Activated CD4-positive, alpha-beta T cell treated with anti-CD3 and anti-CD28 coated beads, Interleukin-2, amount 50 U/mL, for 1 hour (primary cell): ENCODE measurements at regions not wholly inside any gene's neighbourhood (a gene's known extent, or its start where the extent isn't known, plus 50 kb on each side); places are given as distances from the start of the nearest gene placed in this dataset.

Experiments used
- DNase-seq: peaks from one replicate; pipeline ENCODE4 v3.0.0-alpha.2; 2020

DNA sequence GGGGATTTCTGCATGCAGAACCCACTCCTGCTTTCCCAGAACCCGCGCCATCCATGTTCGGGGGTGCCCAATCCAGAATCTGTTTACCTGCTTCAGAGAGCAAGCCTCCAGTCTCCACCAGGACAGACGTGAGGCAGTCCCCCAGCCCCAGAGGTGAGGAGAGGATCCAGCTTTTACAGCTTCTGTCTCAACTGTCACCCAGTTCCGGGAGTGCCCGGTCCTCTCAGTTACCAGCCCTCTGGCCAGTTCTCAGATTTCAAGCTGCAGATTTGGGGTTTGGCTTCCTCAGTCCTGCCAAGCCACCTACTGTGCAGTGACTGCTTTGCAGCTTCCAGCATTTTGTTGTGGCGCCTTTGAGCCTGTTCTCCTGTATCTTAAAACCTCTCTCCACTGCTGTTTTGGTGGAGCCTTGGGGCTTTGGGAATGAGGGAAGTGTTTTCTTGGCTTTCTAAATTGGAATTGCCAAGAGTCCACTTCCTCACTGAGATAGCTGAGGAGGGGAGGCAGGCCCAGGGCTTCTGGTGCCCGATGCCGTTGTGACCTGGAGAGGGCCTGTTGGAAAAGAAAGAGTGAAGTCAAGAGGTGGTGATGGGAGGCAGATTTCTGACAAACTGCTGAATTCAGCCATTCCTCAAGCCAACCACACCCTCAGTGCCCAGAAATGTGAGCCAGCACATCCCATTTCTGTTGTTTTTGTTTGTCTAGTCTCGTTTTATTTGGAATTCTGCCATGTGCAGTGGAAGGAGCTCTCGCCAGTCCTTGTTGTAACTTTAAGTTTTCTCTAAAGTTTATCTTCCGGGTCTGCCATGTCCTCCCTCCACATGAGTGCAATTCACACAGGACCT, 513.4 kb downstream of the TBC1D22A start:
- DNase-seq: no peak

DNA sequence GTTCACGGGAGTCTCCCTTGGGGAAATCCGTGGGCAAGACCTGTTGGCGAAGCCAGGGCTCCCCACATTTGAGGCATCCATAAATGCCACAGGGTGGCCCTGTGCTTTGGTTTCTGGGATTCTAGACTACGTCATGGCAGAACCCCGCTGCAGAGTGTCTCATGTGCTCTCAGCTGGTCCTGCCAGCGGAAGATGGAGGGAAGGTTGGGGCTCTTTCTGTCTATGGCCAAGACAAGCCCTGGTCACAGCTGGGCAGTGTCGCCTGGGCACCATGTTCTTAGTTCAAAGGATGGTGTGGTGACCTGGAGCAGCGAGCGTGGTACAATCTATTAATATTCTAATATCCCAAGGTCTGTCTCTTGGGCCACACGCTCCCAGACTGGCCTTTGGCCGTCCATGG, 511.7 kb downstream of the TBC1D22A start:
- DNase-seq: no peak

DNA sequence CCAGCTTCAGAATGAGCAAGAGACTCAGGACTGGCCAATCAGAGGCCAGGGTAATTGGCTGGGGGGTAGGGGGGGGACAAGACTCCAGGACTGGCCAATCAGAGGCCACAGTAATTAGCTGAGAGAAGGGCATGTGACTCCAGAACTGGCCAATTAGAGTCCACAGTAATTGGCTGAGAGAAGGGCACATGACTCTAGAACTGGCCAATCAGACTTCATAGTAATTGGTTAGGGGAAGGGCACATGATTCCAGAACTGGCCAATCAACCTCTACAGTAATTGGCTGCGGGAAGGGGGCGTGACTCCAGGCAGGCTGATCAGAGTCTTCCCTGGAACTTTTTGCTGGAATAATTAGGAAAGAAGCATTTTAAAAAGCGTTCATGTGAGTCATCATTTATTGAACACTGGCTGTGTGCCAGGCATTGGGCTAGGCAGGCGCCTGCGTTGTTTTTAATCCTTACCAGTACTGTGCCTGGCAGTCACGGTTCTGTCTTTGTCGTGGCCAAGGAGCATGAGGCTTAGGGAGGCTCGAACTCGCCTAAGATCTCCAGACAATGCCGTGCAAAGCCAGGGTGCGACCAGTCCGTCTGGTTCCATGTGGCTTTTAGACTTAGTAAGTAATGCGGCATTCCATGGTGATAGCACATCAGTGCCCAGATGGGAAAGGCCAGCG, 508.1 kb downstream of the TBC1D22A start:
- DNase-seq: no peak

DNA sequence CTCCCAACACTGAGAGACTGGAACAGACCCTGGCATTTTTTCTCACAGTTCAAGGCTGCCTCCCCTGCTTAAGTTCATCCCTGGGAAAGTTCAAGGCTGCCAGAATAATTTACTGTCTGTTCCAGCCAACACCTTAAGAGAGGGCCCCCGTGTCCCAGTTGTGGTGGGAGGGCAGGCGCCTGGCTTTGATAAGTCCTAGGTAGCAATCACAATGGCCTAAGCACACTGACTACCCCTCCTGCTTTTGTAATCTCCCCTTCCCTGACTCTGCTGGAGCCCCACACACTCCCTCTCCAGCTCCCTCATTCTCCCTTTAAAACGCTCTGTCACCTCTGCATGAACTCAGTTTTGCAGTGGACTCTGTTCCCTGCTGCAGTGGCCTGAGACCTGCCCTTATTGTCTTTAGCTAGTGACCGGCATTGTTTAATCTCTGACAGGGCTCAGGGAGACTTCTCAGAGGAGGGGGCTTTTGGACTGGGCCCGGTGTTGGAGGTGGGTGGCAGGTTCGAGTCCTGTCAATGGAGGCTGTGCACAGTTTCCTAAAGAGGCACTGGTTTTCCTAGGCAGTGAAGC, 507.2 kb downstream of the TBC1D22A start:
- DNase-seq: no peak

DNA sequence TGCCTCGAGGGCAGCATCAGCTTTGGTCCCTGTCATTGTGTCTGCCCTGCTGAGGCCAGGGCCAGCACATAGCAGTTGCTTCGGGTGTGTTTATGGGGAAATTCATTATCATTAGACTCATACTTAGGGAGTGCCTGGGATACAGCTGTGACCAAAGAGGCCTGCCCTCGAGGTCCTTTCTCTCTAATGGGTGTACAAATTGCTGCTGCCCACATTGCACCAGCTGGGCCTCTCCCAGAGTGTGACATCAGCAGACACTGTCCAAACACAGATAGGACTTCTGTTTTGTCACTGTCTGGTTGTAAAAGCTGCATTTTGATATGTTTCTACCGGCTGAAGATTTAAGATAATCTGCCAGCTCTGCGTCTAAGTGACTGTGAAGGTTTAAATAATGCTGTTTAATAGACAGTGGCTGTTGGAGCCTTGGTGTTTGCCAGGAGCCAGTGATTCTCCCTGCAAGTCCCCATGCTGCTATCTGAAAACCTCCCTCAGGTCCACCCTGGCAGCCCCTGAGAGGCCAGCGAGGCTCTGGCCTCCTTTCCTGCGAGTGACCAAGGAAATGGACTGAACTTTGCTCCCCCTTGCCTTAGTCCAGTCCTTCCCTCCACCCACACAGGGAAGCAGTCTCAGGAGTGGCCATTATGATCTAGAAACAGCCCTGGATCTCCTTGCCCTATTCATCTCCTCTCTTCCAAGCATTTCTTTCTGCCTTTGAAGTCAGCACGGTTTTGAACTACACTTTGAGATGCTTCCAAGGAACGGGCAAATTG, 505.2 kb downstream of the TBC1D22A start:
- DNase-seq: no peak

DNA sequence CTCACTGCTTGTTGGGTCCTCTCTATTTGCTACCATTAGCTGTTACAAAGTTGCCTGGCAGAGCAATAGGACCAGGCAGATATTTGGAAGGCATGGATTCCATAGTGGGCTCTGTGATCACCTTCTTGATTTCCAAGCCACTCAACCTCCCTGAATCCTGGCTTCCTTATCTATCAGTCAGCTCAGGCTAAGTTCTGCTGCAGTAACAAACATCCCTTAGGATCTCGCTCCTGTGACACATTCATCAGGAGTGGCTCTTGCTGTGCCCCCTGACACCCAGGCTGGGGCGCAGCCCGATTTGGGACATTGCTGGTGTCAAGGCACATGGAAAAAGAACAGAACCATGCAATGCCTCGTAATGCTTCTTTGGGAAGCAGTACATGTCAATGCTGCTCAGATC, 503.9 kb downstream of the TBC1D22A start:
- no peak for DNase-seq

DNA sequence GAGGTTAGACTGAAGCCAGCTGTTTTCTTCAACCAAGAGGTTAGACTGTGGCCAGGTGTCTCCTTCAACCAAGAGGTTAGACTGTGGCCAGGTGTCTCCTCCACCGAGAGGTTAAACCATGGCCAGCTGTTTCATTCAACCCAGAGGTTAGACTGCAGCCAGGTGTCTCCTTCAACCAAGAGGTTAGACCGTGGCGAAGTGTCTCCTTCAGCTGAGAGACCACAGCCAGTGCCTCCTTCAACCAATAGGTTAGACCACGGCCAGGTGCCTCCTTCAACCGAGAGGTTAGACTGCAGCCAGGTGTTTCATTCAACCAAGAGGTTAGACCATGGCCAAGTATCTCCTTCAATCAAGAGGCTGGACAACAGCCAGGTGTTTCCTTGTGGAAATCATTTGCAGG, 498.1 kb downstream of the TBC1D22A start:
- DNase-seq: no peak

DNA sequence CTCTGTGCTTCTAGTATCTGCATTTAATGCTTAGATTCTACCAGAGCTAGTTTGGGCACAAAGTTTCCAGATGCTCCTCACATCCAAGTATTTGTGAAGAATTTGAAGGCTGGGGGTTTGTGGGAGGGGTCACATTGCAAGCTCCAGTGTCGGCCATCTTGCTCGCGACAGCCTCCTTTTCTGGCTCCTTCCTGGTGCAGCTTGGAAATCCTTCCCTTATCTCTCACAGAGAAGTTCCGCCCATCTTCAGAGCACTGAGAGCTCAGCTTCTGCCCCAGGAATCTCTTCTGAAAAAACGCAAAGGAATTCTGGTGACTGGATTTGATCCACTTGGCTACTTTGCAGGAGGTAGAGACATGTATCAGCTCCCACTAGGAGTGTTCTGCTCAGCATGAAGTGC, 497.5 kb downstream of the TBC1D22A start:
- DNase-seq: no peak

DNA sequence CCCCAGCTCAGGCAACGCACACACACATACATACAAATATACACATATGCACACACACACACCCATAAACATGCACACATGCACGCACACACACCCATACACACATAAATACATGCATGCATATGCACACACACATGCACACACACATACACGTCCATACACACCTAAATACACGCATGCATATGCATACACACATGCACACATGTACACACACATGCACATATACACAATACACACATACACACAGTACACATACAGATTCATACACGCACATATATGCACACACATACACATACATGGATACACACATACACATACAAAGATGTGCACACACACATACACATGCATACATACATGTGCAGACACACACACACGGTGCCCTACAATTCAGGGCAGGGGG, 496.6 kb downstream of the TBC1D22A start:
- no peak for DNase-seq

DNA sequence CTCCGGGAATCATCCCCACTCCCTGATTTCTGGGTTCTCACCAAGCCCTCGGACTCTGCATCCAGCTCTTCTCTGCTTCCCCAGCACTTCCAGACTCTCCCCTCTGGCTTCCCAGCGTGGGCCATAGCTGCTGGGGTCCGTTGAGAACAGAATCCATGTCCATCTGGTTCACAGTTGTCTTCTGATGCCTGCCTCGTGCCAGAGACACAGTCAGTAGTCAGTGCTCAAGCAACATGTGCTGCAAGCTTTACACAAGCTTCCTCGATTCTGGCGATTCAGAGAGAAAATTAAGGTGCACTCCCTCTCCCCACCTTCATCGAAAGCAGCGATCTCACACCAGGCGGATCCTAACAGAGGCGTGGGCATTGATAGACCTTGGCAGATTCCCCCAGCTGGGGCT, 495.5 kb downstream of the TBC1D22A start:
- DNase-seq: no peak

DNA sequence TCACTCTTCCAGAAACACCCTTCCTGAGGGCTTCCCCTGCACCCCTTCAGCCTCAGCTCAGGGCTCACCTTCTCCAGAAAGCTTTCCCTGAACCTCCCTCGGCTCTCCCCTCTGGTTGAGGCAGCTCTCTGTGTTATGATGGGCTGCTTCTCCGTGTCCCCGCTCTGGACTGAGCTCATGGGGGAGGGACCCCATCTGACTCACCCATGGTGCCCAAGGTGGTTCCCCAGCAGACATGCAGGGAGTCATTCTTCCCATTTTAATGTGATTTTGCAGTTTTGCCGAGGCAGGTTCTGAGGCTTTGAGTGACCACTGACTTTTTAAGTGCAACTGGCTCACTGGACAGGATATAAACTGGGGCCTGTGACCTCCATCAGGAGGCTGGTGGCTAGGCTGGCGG, 495.1 kb downstream of the TBC1D22A start:
- DNase-seq: no peak

DNA sequence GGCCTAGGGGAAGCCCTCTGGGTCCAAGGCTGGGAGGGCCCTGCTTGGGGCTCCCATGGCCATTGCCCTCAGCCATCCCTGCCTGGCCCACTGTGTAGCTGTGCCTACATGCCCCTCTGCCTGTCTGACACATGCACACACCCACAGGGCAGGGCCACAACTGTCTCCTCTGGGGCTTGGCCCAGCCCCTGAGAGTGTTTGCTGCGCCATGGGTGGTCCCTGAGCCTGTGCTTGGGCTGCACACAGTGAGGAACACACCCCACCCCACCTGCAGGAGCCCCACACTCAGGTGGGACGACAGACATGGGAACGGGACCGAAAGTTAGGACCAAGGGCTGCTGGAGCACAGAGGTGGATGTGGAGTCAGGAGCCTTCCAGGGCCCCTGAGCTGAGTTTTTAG, 489.5 kb downstream of the TBC1D22A start:
- no peak for DNase-seq

DNA sequence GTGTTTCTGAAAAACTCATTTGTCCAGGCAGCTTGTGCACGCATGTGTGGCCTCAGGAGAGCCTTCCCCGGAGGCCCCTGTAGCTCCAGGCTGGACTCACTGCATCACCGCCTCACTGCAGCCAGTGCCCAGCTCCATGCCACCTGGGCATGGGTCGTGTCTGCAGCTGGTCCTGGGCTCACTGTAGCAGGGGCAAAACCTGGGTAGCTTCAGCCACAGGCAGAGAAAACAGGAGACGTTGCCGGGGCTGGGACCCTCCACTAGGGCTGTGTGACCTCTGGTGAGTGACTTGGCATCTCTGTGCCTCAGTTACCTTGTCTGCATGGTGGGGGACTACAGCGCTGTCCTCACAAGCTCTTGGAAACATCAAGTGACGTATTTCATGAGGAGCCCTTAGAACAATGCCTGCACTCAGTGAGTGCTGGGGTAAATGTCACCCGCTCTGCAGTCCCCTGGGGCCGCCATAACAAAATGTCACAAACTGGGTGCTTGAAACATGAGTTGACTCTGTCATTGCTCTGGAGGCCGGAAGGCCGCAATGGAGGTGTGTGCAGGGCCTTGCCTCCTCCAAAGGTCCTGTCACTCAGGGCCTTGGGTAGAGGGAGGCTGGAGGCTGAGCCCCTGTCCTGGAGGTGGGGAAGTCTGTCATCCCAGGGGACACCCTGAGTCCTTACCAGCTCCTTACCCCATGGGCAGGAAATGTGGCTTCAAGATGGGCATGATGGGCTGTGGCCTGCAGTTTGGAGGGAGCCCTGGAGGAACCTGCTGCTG, 488.7 kb downstream of the TBC1D22A start:
- no peak for DNase-seq

DNA sequence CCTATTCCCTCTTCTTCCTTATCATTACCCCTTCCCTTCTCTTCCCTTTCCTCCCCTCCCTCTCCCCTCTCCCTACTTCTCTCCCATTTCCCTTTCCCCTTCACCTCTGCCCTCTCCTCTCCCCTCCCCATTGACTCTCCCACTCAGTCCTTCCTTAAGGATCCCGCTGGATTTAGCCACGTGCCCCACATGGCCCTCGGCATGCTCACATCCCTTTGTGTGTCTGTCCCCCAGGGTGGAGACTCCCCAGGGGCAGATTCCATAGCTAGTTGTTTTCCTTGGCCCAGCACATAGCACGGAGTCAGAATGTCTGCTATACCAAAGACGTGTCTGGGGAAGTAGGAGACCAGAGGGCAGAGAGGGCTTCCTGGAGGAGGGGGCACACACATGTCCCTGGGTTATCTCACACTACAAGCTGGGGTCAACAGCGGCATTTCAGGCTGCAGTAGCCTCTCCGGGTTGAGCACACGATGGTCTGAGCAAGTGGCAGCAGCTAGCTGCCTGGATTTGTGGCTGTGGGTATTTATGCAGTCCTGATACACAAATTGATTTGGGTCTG, 487.0 kb downstream of the TBC1D22A start:
- no peak for DNase-seq

DNA sequence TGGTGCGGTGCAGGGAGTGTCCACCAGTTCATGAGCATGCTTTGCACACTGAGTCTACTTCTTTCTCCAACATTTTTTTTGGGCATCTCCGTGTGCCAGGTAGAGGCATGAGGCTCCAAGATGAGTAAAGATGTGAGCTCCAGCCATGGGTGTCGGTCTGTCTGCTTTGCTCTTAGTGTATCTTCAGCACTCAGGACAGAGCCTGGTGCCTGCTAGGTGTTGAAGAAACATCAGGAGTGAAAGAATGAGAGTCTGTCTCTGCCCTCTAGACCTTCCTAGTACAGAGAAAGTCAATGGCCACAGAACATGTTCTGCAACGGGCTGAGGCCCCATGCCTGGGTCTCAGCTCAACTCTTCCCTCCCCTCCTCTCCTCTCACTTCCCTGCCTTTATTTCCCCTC, 486.5 kb downstream of the TBC1D22A start:
- DNase-seq: no peak

DNA sequence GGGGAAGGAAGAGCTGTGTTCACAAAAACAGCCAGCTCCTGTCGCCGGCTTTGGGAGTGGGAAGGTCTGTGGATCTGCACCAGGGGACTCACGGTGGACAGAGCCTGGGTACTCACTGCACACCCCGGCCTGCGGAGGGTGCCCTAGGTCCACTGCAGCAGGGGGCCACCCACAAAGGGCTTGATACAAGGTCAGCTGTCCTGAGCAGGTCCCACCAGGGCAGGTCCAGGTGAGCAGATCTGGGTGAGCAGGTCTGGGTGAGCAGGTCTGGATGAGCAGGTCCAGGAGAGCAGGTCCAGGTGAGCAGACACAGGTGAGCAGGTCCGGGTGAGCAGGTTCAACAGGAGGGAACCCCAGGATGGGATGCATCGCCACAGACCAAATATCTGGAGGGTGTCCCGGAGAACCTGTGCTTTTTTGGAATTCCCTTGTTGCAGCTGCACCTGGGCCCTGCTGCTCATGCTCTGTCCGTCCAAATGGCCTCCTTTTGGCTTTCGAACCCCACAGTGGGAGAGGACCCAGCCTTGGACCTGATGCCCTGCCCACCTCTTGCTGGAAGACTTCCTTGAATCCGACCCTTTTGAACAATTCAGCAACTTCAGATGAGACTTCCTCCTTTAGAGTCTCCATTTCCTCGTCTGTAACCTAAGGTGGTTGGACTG, 485.3 kb downstream of the TBC1D22A start:
- DNase-seq: no peak

DNA sequence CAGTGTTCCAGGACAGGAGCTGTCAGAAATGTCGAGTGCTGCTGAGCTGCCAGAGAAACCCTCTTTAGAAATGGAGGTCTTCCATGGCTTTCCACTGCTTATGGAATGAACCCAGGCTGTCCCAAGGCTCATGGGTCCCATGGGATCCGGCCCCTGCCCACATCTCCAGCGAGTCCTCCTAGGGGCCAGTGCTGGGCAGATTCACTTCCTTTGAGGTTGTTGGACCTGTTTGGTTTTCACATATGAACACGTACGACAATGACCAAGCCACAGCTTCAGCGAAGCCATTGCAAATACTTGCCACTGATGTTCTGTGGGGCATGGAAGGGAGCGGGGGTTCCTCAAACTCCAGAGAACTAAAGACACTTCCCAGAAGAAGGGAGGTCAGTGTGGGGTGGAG, 483.3 kb downstream of the TBC1D22A start:
- no peak for DNase-seq

DNA sequence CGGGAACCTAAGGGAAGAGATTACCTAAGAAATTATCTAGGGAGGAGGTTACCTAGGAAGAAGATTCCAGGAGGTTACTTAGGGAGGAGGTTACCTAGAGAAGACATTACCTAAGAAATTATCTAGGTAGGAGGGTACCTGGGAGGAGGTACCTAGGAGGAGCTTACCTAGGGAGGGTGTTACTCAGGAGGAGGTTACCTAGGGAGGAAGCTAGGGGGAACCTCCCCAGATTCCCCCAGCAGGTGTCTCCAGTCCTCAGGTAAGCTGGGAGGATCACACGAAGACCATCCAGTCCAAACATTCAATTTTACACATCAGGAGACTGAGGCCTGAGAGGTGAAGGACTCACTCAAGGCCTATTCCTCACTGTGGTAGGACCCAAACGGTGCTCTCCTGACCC, 482.8 kb downstream of the TBC1D22A start:
- no peak for DNase-seq

DNA sequence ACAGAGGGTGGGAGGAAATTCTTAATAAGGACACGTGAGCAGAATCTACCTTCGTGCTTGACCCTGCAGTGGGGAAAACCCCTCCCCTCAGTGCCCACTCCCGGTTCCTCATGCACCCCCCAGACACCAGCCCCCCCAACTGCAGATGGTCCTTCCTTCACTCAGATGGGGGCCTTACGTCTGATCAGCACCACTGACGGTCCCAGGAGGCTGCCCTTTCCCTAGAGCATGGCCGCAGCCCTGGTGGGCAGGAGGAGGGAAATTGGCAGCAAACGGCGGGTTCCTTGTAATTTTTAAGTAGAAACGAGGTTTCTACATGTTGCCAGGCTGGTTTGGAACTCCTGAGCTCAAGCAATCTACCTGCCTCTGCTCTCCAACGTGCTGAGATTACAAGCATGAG, 477.7 kb downstream of the TBC1D22A start:
- DNase-seq: no peak

DNA sequence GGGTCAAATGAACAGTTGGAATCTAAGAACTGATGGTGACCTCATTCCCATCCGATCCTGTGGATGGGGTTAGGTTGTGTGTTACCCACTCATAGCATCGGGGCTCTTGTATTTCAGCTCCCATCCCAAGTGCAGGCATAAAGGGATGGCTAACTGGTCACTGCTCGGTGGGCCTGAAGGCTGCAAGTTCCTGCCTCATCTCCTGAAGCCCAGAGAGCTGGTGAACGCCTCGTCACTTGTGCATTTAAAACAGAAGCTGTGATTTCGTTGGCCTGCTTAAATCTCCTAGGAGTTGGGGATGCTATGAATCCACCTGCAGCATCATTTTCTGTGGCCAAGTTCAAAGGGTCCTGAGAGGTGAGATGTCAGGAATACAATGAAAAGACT, 477.0 kb downstream of the TBC1D22A start:
- DNase-seq: no peak

DNA sequence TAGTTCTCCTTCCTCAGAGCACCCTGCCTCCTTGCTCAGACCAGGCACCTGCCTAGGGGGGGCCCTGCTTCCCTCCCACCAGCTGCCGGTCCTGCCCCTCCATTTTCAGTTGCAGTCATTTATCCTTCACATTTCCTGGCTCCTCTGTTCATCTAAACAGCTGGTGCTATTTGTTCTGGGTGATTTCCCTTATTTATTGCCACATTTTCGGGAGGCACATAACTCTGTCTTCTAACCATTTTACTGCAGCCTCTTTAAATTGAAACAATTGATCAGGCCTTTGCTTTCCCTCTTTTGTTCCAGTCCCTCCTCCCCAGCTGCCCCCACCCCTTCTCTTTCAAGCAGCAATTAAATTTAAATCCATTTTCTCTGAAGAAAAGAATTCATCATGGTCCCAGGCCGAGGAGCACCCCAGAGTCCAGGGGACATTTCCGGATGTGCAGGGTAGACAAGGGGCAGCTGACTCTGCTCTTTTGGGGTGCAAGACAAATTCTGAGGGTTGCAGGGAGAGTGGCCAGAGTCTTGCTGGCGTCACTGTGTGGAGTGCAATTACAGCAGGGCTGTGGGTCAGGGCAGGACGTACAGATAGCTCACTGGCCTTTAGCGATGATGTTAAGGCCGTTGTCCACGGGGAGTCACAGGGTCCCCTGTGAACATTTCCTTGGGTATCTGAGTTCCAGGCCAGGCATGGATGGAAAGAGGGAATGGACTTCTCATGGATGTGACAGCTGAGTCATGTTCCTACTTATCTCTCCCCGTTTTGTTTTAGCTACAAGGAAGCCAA, 476.4 kb downstream of the TBC1D22A start:
- DNase-seq: no peak
